ENCODE measurements at regions not wholly inside any gene's neighbourhood (a gene's known extent, or its start where the extent isn't known, plus 50 kb on each side); places are given as distances from the start of the nearest gene placed in this dataset.

- TF ChIP-seq GATA3 (IDR thresholded peaks at IDR 0.05; ENCODE audit: low read depth, low read length) = no peak
- TF ChIP-seq GATA2 (IDR thresholded peaks at IDR 0.05; ENCODE audit: low read depth, low read length) = no peak
These were observed 455.4 kb downstream of the IRS2 start for GRCh38 chr13:109331011-109331433.

- TF ChIP-seq GATA3 (IDR thresholded peaks at IDR 0.05; ENCODE audit: low read depth, low read length) (no peak), GATA2 (IDR thresholded peaks at IDR 0.05; ENCODE audit: low read depth, low read length) (no peak)
These were observed 456.3 kb downstream of the IRS2 start for GRCh38 chr13:109330123-109330522.

GRCh38 chr13:109329175-109329574, 457.2 kb downstream of the IRS2 start:
- TF ChIP-seq GATA3 (IDR thresholded peaks at IDR 0.05; ENCODE audit: low read depth, low read length) = no peak
- no peak for TF ChIP-seq GATA2 (IDR thresholded peaks at IDR 0.05; ENCODE audit: low read depth, low read length)

DNA sequence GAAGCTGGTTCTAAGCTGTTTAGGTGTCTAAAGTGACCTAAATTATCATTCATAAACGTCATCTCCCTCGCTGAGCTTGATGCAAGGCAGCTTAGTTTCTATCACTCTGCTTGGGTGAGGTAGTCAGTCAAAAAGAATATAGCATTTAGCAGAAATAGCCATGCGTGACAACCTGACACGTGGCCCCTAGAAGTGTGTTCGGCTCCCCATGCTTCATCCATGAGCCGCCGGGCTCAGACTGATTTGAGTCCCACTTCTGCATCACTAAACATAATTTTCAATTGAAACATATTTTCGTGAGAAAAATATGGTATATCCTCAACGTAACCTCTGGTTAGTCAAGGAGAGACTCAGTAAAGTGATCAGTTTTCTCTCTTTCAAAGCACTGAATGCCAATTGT, 459.8 kb downstream of the IRS2 start:
- TF ChIP-seq GATA3 (IDR thresholded peaks at IDR 0.05; ENCODE audit: low read depth, low read length) (no peak), GATA2 (IDR thresholded peaks at IDR 0.05; ENCODE audit: low read depth, low read length) (no peak)

GRCh38 chr13:109323338-109323737, 463.0 kb downstream of the IRS2 start:
- TF ChIP-seq GATA3 (IDR thresholded peaks at IDR 0.05; ENCODE audit: low read depth, low read length) (no peak), GATA2 (IDR thresholded peaks at IDR 0.05; ENCODE audit: low read depth, low read length) (no peak)

DNA sequence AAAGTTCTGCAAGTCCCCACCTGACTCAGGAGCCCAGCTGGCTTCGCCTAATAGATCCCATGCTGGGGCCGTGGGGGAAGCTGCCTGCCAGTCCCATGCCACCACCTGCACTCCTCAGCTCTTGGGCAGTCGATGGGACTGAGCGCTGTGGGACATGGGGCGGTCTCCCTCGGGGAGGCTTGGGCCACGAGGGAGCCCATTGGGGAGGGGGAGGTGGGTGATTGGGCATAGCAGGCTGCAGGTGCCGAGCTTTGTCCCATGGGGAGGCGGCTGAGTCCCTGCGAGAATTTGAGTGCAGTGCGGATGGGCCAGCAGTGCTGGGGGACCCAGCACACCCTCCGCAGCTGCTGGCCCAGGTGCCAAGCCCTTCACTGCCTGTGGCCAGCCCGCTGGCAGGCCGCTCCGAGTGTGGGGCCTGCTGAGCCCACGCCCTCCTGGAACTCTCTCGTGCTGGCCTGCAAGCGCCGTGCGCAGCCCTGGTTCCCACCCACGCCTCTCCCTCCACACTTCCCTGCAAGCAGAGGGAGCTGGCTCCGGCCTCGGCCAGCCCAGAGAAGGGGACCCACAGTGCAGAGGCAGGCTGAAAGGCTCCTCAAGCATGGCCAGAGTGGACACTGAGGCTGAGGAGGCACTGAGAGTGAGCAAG, 467.3 kb downstream of the IRS2 start:
- no peak for TF ChIP-seq GATA2 (IDR thresholded peaks at IDR 0.05; ENCODE audit: low read depth, low read length)
- no peak for TF ChIP-seq GATA3 (IDR thresholded peaks at IDR 0.05; ENCODE audit: low read depth, low read length)

DNA sequence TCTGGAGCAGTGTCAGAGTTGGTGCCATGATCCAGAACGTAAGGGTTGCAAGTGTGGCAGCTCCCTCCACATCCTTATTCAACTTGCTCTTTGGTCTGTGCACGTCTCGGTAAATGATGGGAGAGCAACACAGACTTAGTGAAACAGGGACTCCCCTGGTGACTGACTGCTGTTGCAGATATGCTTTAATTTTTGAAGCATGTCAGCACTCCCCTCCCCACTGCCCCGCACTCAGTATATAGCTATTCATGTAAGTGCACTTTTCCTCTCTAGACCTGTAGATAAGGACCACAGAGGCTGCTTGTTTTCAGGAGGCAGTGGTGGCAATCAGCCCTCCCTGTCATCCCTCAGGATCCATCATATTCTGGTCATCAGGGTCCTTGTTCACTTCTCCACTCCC, 470.9 kb downstream of the IRS2 start:
- TF ChIP-seq GATA3 (IDR thresholded peaks at IDR 0.05; ENCODE audit: low read depth, low read length) = no peak
- TF ChIP-seq GATA2 (IDR thresholded peaks at IDR 0.05; ENCODE audit: low read depth, low read length) = no peak

- TF ChIP-seq GATA3 (IDR thresholded peaks at IDR 0.05; ENCODE audit: low read depth, low read length) = no peak
- no peak for TF ChIP-seq GATA2 (IDR thresholded peaks at IDR 0.05; ENCODE audit: low read depth, low read length)
These were observed 472.3 kb downstream of the IRS2 start for GRCh38 chr13:109314101-109314500.

DNA sequence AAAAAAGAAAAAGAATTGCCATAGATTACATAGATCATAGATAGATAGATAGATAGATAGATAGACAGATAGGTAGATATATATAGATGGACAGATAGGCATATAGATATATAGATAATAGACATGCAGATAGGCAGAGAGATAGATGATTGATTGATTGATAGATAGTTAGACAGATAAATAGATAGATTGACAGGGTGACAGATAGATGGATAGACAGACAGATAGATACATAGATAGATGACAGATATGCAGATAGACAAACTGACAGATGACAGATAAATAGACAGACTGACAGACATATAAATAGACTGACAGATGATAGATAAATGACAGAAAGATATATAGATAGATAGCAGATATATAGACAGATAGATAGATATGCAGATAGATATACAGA, 474.0 kb downstream of the IRS2 start:
- TF ChIP-seq GATA2 (IDR thresholded peaks at IDR 0.05; ENCODE audit: low read depth, low read length) = no peak
- no peak for TF ChIP-seq GATA3 (IDR thresholded peaks at IDR 0.05; ENCODE audit: low read depth, low read length)

- no peak for TF ChIP-seq GATA3 (IDR thresholded peaks at IDR 0.05; ENCODE audit: low read depth, low read length)
- TF ChIP-seq GATA2 (IDR thresholded peaks at IDR 0.05; ENCODE audit: low read depth, low read length) = no peak
These were observed 476.6 kb downstream of the IRS2 start for GRCh38 chr13:109309625-109310363.

- TF ChIP-seq GATA3 (IDR thresholded peaks at IDR 0.05; ENCODE audit: low read depth, low read length) (no peak), GATA2 (IDR thresholded peaks at IDR 0.05; ENCODE audit: low read depth, low read length) (no peak)
These were observed 479.4 kb downstream of the IRS2 start for GRCh38 chr13:109307027-109307426.

GRCh38 chr13:109301726-109302125, 484.7 kb downstream of the IRS2 start:
- TF ChIP-seq GATA2 (IDR thresholded peaks at IDR 0.05; ENCODE audit: low read depth, low read length) = no peak
- TF ChIP-seq GATA3 (IDR thresholded peaks at IDR 0.05; ENCODE audit: low read depth, low read length) = no peak

GRCh38 chr13:109301276-109301675, 485.1 kb downstream of the IRS2 start:
- TF ChIP-seq GATA2 (IDR thresholded peaks at IDR 0.05; ENCODE audit: low read depth, low read length) = no peak
- no peak for TF ChIP-seq GATA3 (IDR thresholded peaks at IDR 0.05; ENCODE audit: low read depth, low read length)

- TF ChIP-seq GATA2 (IDR thresholded peaks at IDR 0.05; ENCODE audit: low read depth, low read length) = no peak
- TF ChIP-seq GATA3 (IDR thresholded peaks at IDR 0.05; ENCODE audit: low read depth, low read length) = no peak
These were observed 488.8 kb downstream of the IRS2 start for GRCh38 chr13:109297628-109298027.

DNA sequence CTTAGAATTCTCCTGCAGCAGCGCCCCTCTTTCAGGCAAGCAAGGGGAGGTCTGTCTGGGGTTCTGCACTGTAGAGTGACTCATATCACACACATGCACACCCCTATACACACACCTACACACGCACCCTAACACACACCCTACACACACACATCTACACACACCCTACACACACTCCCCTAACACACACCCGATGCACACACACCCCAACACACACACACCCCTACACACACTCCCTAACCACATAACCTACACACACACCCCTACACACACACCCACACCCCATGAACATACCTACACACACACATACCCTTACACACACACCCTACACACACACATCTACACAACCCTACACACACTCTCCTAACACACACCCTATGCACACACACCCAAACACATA, 493.2 kb downstream of the IRS2 start:
- no peak for TF ChIP-seq GATA2 (IDR thresholded peaks at IDR 0.05; ENCODE audit: low read depth, low read length)
- no peak for TF ChIP-seq GATA3 (IDR thresholded peaks at IDR 0.05; ENCODE audit: low read depth, low read length)
